ENCODE measurements at regions not wholly inside any gene's neighbourhood (a gene's known extent, or its start where the extent isn't known, plus 50 kb on each side); places are given as distances from the start of the nearest gene placed in this dataset.

- DNase-seq (ENCODE audit: low read depth): no peak
Observed at GRCh38 chr4:123841447-123842121, 445.0 kb downstream of the SPRY1 start.

- DNase-seq (ENCODE audit: low read depth): no peak
Observed at GRCh38 chr4:123843137-123843536, 446.5 kb downstream of the SPRY1 start.

- DNase-seq (ENCODE audit: low read depth): no peak
Observed at GRCh38 chr4:123844374-123844773, 447.8 kb downstream of the SPRY1 start.

GRCh38 chr4:123846092-123846491, 449.5 kb downstream of the SPRY1 start:
- no peak for DNase-seq (ENCODE audit: low read depth)

- DNase-seq (ENCODE audit: low read depth): no peak
Observed at GRCh38 chr4:123846561-123846960, 450.0 kb downstream of the SPRY1 start.

GRCh38 chr4:123848606-123849005, 452.0 kb downstream of the SPRY1 start:
- DNase-seq (ENCODE audit: low read depth): no peak

- no peak for DNase-seq (ENCODE audit: low read depth)
Observed at GRCh38 chr4:123849495-123849894, 452.9 kb downstream of the SPRY1 start.

GRCh38 chr4:123851521-123851920, 454.9 kb downstream of the SPRY1 start:
- no peak for DNase-seq (ENCODE audit: low read depth)

GRCh38 chr4:123853651-123854050, 457.1 kb downstream of the SPRY1 start:
- DNase-seq (ENCODE audit: low read depth): no peak

GRCh38 chr4:123856689-123857545, 460.3 kb downstream of the SPRY1 start:
- DNase-seq (ENCODE audit: low read depth): no peak

- DNase-seq (ENCODE audit: low read depth): no peak
Observed at GRCh38 chr4:123858465-123858864, 461.9 kb downstream of the SPRY1 start.

GRCh38 chr4:123862812-123863211, 466.2 kb downstream of the SPRY1 start:
- no peak for DNase-seq (ENCODE audit: low read depth)

- DNase-seq (ENCODE audit: low read depth): no peak
Observed at GRCh38 chr4:123866796-123867195, 470.2 kb downstream of the SPRY1 start.

- DNase-seq (ENCODE audit: low read depth): no peak
Observed at GRCh38 chr4:123867910-123868587, 471.5 kb downstream of the SPRY1 start.

- no peak for DNase-seq (ENCODE audit: low read depth)
Observed at GRCh38 chr4:123869286-123870215, 473.0 kb downstream of the SPRY1 start.

- DNase-seq (ENCODE audit: low read depth): no peak
Observed at GRCh38 chr4:123870216-123870876, 473.8 kb downstream of the SPRY1 start.

- no peak for DNase-seq (ENCODE audit: low read depth)
Observed at GRCh38 chr4:123871341-123871740, 474.7 kb downstream of the SPRY1 start.

- no peak for DNase-seq (ENCODE audit: low read depth)
Observed at GRCh38 chr4:123874063-123874462, 477.5 kb downstream of the SPRY1 start.

GRCh38 chr4:123876143-123876542, 479.5 kb downstream of the SPRY1 start:
- DNase-seq (ENCODE audit: low read depth): no peak

- DNase-seq (ENCODE audit: low read depth): no peak
Observed at GRCh38 chr4:123876671-123877101, 480.1 kb downstream of the SPRY1 start.

GRCh38 chr4:123877551-123877950, 481.0 kb downstream of the SPRY1 start:
- DNase-seq (ENCODE audit: low read depth): no peak

All from activated T-cell treated with anti-CD3 and anti-CD28 coated beads for 1 hour (primary cell).